NCI-H446 treated with DMSO at 0.1 percent for 48 hours (cell line): ENCODE measurements at regions not wholly inside any gene's neighbourhood (a gene's known extent, or its start where the extent isn't known, plus 50 kb on each side); places are given as distances from the start of the nearest gene placed in this dataset.

Experiments
- DNase-seq: peaks from one replicate; lab custom pipeline; 2025; lab: John Stamatoyannopoulos, UW

- peak; percentile 37 for DNase-seq
These were observed 244.4 kb downstream of the LRRIQ3 start for GRCh38 chr1:73953586-73953985.

- peak; percentile 69 for DNase-seq
These were observed 244.8 kb downstream of the LRRIQ3 start for GRCh38 chr1:73953186-73953585.

- DNase-seq: no peak
These were observed 249.9 kb downstream of the LRRIQ3 start for GRCh38 chr1:73948055-73948454.

GRCh38 chr1:73947009-73947408 is 251.0 kb downstream of the LRRIQ3 start:
- DNase-seq: no peak

GRCh38 chr1:73943270-73943669 is 254.7 kb downstream of the LRRIQ3 start:
- DNase-seq: no peak

GRCh38 chr1:73930293-73930692 is 267.7 kb downstream of the LRRIQ3 start:
- DNase-seq: no peak

GRCh38 chr1:73914951-73915350 is 283.0 kb downstream of the LRRIQ3 start:
- DNase-seq: no peak

GRCh38 chr1:73913025-73913424 is 285.0 kb downstream of the LRRIQ3 start:
- DNase-seq: no peak

GRCh38 chr1:73911849-73912248 is 286.1 kb downstream of the LRRIQ3 start:
- DNase-seq: no peak

- DNase-seq: no peak
These were observed 287.5 kb downstream of the LRRIQ3 start for GRCh38 chr1:73910466-73910865.

GRCh38 chr1:73910062-73910461 is 287.9 kb downstream of the LRRIQ3 start:
- DNase-seq: no peak

- DNase-seq: peak; percentile 52
These were observed 288.9 kb downstream of the LRRIQ3 start for GRCh38 chr1:73909043-73909562.

- no peak for DNase-seq
These were observed 290.9 kb downstream of the LRRIQ3 start for GRCh38 chr1:73907051-73907450.

- DNase-seq: no peak
These were observed 294.9 kb downstream of the LRRIQ3 start for GRCh38 chr1:73903092-73903491.

GRCh38 chr1:73901738-73902137 is 296.2 kb downstream of the LRRIQ3 start:
- DNase-seq: no peak

- DNase-seq: no peak
These were observed 298.7 kb downstream of the LRRIQ3 start for GRCh38 chr1:73899311-73899710.

GRCh38 chr1:73898540-73898939 is 299.4 kb downstream of the LRRIQ3 start:
- DNase-seq: no peak

- DNase-seq: peak; percentile 62
These were observed 310.6 kb downstream of the LRRIQ3 start for GRCh38 chr1:73887412-73887811.

- peak; percentile 97 for DNase-seq
These were observed 311.3 kb downstream of the LRRIQ3 start for GRCh38 chr1:73886716-73887115.

GRCh38 chr1:73874806-73875205 is 323.2 kb downstream of the LRRIQ3 start:
- no peak for DNase-seq

- no peak for DNase-seq
These were observed 329.1 kb downstream of the LRRIQ3 start for GRCh38 chr1:73868810-73869336.

GRCh38 chr1:73862355-73862754 is 335.6 kb downstream of the LRRIQ3 start:
- DNase-seq: no peak

- DNase-seq: no peak
These were observed 337.5 kb downstream of the LRRIQ3 start for GRCh38 chr1:73860421-73860950.

GRCh38 chr1:73859227-73859626 is 338.7 kb downstream of the LRRIQ3 start:
- no peak for DNase-seq
